Thyroid gland (tissue), 4 donors: ENCODE measurements at regions not wholly inside any gene's neighbourhood (a gene's known extent, or its start where the extent isn't known, plus 50 kb on each side); places are given as distances from the start of the nearest gene placed in this dataset.

Experiments used
- DNase-seq, 2 donors: peaks; one replicate each; pipeline ENCODE4 v3.0.0-alpha.2; 2019
- H3K27ac ChIP-seq, 3 donors: fragments of 200-600 bp; sonication (generic); 1 replicate in 2 of 3; 2 replicates in 1 of 3; pipeline ENCODE4 v1.5.1; 2016 to 2019; ENCODE audit warnings: mild to moderate bottlenecking in 1 of 3, moderate library complexity in 1 of 3
- H3K27me3 ChIP-seq: fragments of 200-600 bp; sonication (generic); one replicate; pipeline ENCODE4 v1.5.1; 2019
- H3K36me3 ChIP-seq, 2 donors: fragments of 200-600 bp; sonication (generic); one replicate each; pipeline ENCODE4 v1.5.1; 2016 to 2019
- H3K4me1 ChIP-seq, 2 donors: fragments of 200-600 bp; sonication (generic); one replicate each; pipeline ENCODE4 v1.5.1; 2017 to 2019
- H3K4me3 ChIP-seq, 3 donors: fragments of 200-600 bp; sonication (generic); replicated peaks in 1 of 3; 1 replicate in 2 of 3; 2 replicates in 1 of 3; pipeline ENCODE4 v1.5.1; 2016; ENCODE audit warnings: mild to moderate bottlenecking in 1 of 3
- H3K9me3 ChIP-seq: fragments of 200-600 bp; sonication (generic); one replicate; pipeline ENCODE4 v1.5.1; 2017
- CTCF ChIP-seq, 6 experiments: fragments of 200-600 bp in 3 of 6; fragments of 450-650 bp in 3 of 6; sonication (generic) in 3 of 6; IDR thresholded peaks; one replicate each; pipeline ENCODE4 v1.5.1; 2016 to 2019; ENCODE audit warnings: antibody characterized with exemption in 6 of 6, mild to moderate bottlenecking in 2 of 6, inconsistent platforms in 1 of 6, moderate library complexity in 1 of 6
- POLR2A ChIP-seq, 2 donors: fragments of 450-650 bp; IDR thresholded peaks; one replicate each; pipeline ENCODE4 v1.6.1; 2017; ENCODE audit warnings: antibody characterized with exemption in 2 of 2, mild to moderate bottlenecking in 2 of 2, moderate library complexity in 1 of 2
- WGBS, 2 donors: methylation state at CpG; one replicate each; pipeline ENCODE4 v1.1.5; 2017; 5-methylcytosine and 5-hydroxymethylcytosine counted together
- intact Hi-C: fragments of 100-400 bp; cut with DNase I; formaldehyde crosslinking; loops from one replicate; pipeline ENCODE4 v1.15.1; 2023

GRCh38 chr16:79679334-79679733 lies 78.8 kb upstream of the MAF start:
- Histone ChIP-seq H3K4me1 (no peaks in the 10 kb centered on the region), H3K27me3 (no peaks in the 10 kb centered on the region), H3K4me3 (no peak overlapping the region), H3K9me3 (no peaks in the 10 kb centered on the region), H3K27ac (no peak overlapping the region), H3K36me3 (no peaks in the 10 kb centered on the region)
- WGBS, 2 donors, result 75 to 76% methylated on average over 1 of the region's 1 CpG
- no peak for DNase-seq
- no peak for TF ChIP-seq CTCF (IDR thresholded peaks at IDR 0.05)
- TF ChIP-seq POLR2A (IDR thresholded peaks at IDR 0.05), result no peak
- intact Hi-C loops, result no loop called here

GRCh38 chr16:79677799-79678530 lies 77.4 kb upstream of the MAF start:
- H3K4me3 ChIP-seq, result no peak overlapping the region
- TF ChIP-seq POLR2A (IDR thresholded peaks at IDR 0.05) (no peak), CTCF (IDR thresholded peaks at IDR 0.05) (no peak)
- intact Hi-C loops, result no loop called here
- no peaks in the 10 kb centered on the region for H3K4me1 ChIP-seq
- H3K36me3 ChIP-seq, result no peaks in the 10 kb centered on the region
- H3K9me3 ChIP-seq, result no peaks in the 10 kb centered on the region
- 79 to 86% methylated on average over 6 of the region's 6 CpGs for WGBS, 2 donors
- DNase-seq, result no peak
- H3K27me3 ChIP-seq, result no peaks in the 10 kb centered on the region
- H3K27ac ChIP-seq, result no peak overlapping the region

- H3K9me3 ChIP-seq, result no peaks in the 10 kb centered on the region
- DNase-seq, result no peak
- no peak overlapping the region for H3K27ac ChIP-seq
- no peaks in the 10 kb centered on the region for H3K27me3 ChIP-seq
- WGBS, 2 donors, result 71 to 88% methylated on average over 3 of the region's 3 CpGs
- intact Hi-C loops, result no loop called here
- no peaks in the 10 kb centered on the region for H3K4me1 ChIP-seq
- TF ChIP-seq CTCF (IDR thresholded peaks at IDR 0.05) (no peak), POLR2A (IDR thresholded peaks at IDR 0.05) (no peak)
- no peak overlapping the region for H3K4me3 ChIP-seq
- H3K36me3 ChIP-seq, result no peaks in the 10 kb centered on the region
Observed at GRCh38 chr16:79673635-79674034, 73.1 kb upstream of the MAF start.

- no peaks in the 10 kb centered on the region for H3K9me3 ChIP-seq
- H3K4me3 ChIP-seq, result no peak overlapping the region
- no peaks in the 10 kb centered on the region for H3K36me3 ChIP-seq
- 94 to 95% methylated on average over 2 of the region's 2 CpGs for WGBS, 2 donors
- intact Hi-C loops, result no loop called here
- no peak overlapping the region for H3K27ac ChIP-seq
- no peak for DNase-seq
- TF ChIP-seq POLR2A (IDR thresholded peaks at IDR 0.05) (no peak), CTCF (IDR thresholded peaks at IDR 0.05) (no peak)
- H3K27me3 ChIP-seq, result no peaks in the 10 kb centered on the region
- H3K4me1 ChIP-seq, result no peaks in the 10 kb centered on the region
Observed at GRCh38 chr16:79672524-79672923, 72.0 kb upstream of the MAF start.

GRCh38 chr16:79668502-79668901 lies 68.0 kb upstream of the MAF start:
- H3K36me3 ChIP-seq, result no peaks in the 10 kb centered on the region
- no peak for TF ChIP-seq POLR2A (IDR thresholded peaks at IDR 0.05)
- TF ChIP-seq CTCF (IDR thresholded peaks at IDR 0.05), result no peak
- 86 to 90% methylated on average over 4 of the region's 4 CpGs for WGBS, 2 donors
- H3K27me3 ChIP-seq, result no peaks in the 10 kb centered on the region
- no peaks in the 10 kb centered on the region for H3K9me3 ChIP-seq
- no peak for DNase-seq
- intact Hi-C loops, result no loop called here
- H3K27ac ChIP-seq, result no peak overlapping the region
- no peak overlapping the region for H3K4me3 ChIP-seq
- H3K4me1 ChIP-seq, result no peaks in the 10 kb centered on the region
